ENCODE measurements at regions not wholly inside any gene's neighbourhood (a gene's known extent, or its start where the extent isn't known, plus 50 kb on each side); places are given as distances from the start of the nearest gene placed in this dataset.

DNA sequence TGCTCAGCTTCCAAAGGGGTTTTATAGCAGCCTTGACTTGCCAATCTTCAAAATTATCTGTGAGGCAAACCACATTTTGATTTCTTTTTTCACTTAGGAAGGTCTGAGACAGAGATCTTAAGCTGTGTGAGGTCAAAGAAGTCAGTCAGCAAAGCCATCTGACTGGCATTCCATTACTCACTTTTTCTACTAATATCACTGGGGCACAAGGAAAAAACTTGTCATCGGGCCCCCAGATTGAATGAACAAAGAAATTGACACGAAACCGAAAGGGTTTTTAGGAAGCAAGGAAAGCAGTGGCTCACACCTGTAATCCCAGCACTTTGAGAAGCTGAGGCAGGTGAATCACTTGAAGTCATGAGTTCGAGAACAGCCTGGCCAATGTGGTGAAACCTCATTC is 78.5 kb upstream of the FRMD4A start:
- no peak for TF ChIP-seq ZNF70 (CRISPR knock-in tag; IDR thresholded peaks at IDR 0.05)
- TF ChIP-seq SNAI2 (CRISPR knock-in tag; IDR thresholded peaks at IDR 0.05) = no peak
- TF ChIP-seq, protein P1, sequence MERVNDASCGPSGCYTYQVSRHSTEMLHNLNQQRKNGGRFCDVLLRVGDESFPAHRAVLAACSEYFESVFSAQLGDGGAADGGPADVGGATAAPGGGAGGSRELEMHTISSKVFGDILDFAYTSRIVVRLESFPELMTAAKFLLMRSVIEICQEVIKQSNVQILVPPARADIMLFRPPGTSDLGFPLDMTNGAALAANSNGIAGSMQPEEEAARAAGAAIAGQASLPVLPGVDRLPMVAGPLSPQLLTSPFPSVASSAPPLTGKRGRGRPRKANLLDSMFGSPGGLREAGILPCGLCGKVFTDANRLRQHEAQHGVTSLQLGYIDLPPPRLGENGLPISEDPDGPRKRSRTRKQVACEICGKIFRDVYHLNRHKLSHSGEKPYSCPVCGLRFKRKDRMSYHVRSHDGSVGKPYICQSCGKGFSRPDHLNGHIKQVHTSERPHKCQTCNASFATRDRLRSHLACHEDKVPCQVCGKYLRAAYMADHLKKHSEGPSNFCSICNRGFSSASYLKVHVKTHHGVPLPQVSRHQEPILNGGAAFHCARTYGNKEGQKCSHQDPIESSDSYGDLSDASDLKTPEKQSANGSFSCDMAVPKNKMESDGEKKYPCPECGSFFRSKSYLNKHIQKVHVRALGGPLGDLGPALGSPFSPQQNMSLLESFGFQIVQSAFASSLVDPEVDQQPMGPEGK (CRISPR knock-in tag; IDR thresholded peaks at IDR 0.05; ENCODE audit: borderline replicate concordance) = no peak
- no peak for TF ChIP-seq ARNTL (CRISPR knock-in tag; IDR thresholded peaks at IDR 0.05; ENCODE audit: borderline replicate concordance, low read depth)
- TF ChIP-seq CSDC2 (CRISPR knock-in tag; IDR thresholded peaks at IDR 0.05) = no peak
- no peak for TF ChIP-seq ZFP3 (CRISPR knock-in tag; IDR thresholded peaks at IDR 0.05)
- no peak for TF ChIP-seq GLIS3 (CRISPR knock-in tag; IDR thresholded peaks at IDR 0.05)
- TF ChIP-seq, protein P2, sequence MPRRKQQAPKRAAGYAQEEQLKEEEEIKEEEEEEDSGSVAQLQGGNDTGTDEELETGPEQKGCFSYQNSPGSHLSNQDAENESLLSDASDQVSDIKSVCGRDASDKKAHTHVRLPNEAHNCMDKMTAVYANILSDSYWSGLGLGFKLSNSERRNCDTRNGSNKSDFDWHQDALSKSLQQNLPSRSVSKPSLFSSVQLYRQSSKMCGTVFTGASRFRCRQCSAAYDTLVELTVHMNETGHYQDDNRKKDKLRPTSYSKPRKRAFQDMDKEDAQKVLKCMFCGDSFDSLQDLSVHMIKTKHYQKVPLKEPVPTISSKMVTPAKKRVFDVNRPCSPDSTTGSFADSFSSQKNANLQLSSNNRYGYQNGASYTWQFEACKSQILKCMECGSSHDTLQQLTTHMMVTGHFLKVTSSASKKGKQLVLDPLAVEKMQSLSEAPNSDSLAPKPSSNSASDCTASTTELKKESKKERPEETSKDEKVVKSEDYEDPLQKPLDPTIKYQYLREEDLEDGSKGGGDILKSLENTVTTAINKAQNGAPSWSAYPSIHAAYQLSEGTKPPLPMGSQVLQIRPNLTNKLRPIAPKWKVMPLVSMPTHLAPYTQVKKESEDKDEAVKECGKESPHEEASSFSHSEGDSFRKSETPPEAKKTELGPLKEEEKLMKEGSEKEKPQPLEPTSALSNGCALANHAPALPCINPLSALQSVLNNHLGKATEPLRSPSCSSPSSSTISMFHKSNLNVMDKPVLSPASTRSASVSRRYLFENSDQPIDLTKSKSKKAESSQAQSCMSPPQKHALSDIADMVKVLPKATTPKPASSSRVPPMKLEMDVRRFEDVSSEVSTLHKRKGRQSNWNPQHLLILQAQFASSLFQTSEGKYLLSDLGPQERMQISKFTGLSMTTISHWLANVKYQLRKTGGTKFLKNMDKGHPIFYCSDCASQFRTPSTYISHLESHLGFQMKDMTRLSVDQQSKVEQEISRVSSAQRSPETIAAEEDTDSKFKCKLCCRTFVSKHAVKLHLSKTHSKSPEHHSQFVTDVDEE (CRISPR knock-in tag; IDR thresholded peaks at IDR 0.05) = no peak
- TF ChIP-seq, protein P3, sequence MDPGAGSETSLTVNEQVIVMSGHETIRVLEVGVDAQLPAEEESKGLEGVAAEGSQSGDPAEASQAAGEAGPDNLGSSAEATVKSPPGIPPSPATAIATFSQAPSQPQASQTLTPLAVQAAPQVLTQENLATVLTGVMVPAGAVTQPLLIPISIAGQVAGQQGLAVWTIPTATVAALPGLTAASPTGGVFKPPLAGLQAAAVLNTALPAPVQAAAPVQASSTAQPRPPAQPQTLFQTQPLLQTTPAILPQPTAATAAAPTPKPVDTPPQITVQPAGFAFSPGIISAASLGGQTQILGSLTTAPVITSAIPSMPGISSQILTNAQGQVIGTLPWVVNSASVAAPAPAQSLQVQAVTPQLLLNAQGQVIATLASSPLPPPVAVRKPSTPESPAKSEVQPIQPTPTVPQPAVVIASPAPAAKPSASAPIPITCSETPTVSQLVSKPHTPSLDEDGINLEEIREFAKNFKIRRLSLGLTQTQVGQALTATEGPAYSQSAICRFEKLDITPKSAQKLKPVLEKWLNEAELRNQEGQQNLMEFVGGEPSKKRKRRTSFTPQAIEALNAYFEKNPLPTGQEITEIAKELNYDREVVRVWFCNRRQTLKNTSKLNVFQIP (CRISPR knock-in tag; IDR thresholded peaks at IDR 0.05; ENCODE audit: borderline replicate concordance, low read depth) = no peak
- TF ChIP-seq BACH2 (CRISPR knock-in tag; IDR thresholded peaks at IDR 0.05; ENCODE audit: borderline replicate concordance) = no peak

Measured in SK-N-SH treated with all-trans-retinoic acid at 6 μM for 48 hours (cell line).